HFFc6 (cell line): ENCODE measurements at regions not wholly inside any gene's neighbourhood (a gene's known extent, or its start where the extent isn't known, plus 50 kb on each side); places are given as distances from the start of the nearest gene placed in this dataset.
"Not testable (repeated sequence)": the region's sequence is repeated elsewhere in the genome, so short reads cannot be mapped to it uniquely, and the experiment has no call there.

ENCODE experiments used
- DNase-seq: peaks from one replicate; pipeline ENCODE4 v3.0.0-alpha.2; 2018
- H3K27ac Mint-ChIP-seq: 2 replicates; pipeline ENCODE4 v1.8.0; 2020; ENCODE audit warnings: mild to moderate bottlenecking, mixed read lengths
- H3K27me3 Mint-ChIP-seq: 2 replicates; pipeline ENCODE4 v1.8.0; 2021; ENCODE audit warnings: mild to moderate bottlenecking, moderate library complexity, mixed read lengths; ENCODE audit not compliant: insufficient read depth
- H3K36me3 Mint-ChIP-seq: 2 replicates; pipeline ENCODE4 v1.8.0; 2021; ENCODE audit warnings: low read depth, mixed read lengths
- H3K4me1 Mint-ChIP-seq: 2 replicates; pipeline ENCODE4 v1.8.0; 2020; ENCODE audit warnings: low read depth, mixed read lengths
- H3K4me3 Mint-ChIP-seq: 2 replicates; pipeline ENCODE4 v1.8.0; 2020; ENCODE audit warnings: mild to moderate bottlenecking, moderate library complexity, mixed read lengths
- H3K9me3 Mint-ChIP-seq: 2 replicates; pipeline ENCODE4 v1.8.0; 2020; ENCODE audit warnings: mild to moderate bottlenecking, mixed read lengths
- CTCF ChIP-seq: fragments of 200-600 bp; sonication (generic); IDR thresholded peaks from 2 replicates; pipeline ENCODE4 v1.5.0; 2021; ENCODE audit warnings: antibody characterized with exemption, mild to moderate bottlenecking

DNA sequence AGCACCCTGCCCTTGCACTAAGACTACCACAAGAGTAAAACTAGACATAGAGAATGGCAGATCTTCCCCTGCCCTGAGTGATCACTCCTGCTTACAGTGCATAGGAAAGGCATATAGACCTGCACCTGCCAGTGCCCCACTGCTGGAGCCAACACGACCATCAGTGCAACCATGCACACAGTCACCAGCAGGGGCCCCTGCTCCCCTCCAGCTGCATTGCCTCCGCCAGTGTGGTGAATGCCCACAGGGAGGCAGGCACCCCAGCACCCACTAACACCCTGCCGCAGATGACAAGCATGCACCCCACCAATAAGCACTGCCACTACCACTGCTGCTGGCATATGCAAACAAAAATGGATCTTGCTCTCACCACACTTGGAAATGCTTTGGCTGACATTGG is 478.8 kb downstream of the ADCYAP1 start:
- no peak for DNase-seq
- Mint-ChIP-seq H3K27me3 (no peaks in the 10 kb centered on the region), H3K27ac (no peak overlapping the region), H3K4me3 (no peak overlapping the region), H3K36me3 (no peaks in the 10 kb centered on the region), H3K9me3 (peaks cover 58% of the 10 kb centered on the region), H3K4me1 (no peaks in the 10 kb centered on the region)
- TF ChIP-seq CTCF: no peak

DNA sequence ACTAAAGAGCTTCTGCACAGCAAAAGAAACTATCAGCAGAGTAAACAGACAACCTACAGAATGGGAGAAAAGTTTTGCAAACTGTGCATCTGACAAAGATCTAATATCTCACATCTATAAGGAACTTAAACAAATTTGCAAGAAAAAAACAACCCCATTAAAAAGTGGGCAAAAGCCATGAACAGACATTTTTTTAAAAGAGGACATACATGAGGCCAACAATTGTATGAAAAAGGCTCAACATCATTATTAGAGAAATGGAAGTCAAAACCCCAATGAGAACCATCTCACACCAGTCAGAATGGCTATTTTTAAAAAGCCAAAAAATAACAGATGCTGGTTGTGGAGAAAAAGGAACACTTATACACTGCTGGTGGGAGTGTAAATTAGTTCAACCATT is 483.8 kb downstream of the ADCYAP1 start:
- not testable (repeated sequence) for H3K27me3 Mint-ChIP-seq, H3K4me3 Mint-ChIP-seq, DNase-seq, H3K27ac Mint-ChIP-seq, H3K4me1 Mint-ChIP-seq, H3K36me3 Mint-ChIP-seq
- H3K9me3 Mint-ChIP-seq: peaks cover 63% of the 10 kb centered on the region

GRCh38 chr18:1392046-1392445 is 487.4 kb downstream of the ADCYAP1 start:
- Mint-ChIP-seq H3K4me1 (no peaks in the 10 kb centered on the region), H3K27ac (no peak overlapping the region), H3K4me3 (no peak overlapping the region), H3K27me3 (no peaks in the 10 kb centered on the region), H3K9me3 (peaks cover 57% of the 10 kb centered on the region), H3K36me3 (0 out of 2 replicates have a peak, but pooled peaks cover 4% of the 10 kb centered on the region)
- no peak for DNase-seq
- no peak for TF ChIP-seq CTCF

DNA sequence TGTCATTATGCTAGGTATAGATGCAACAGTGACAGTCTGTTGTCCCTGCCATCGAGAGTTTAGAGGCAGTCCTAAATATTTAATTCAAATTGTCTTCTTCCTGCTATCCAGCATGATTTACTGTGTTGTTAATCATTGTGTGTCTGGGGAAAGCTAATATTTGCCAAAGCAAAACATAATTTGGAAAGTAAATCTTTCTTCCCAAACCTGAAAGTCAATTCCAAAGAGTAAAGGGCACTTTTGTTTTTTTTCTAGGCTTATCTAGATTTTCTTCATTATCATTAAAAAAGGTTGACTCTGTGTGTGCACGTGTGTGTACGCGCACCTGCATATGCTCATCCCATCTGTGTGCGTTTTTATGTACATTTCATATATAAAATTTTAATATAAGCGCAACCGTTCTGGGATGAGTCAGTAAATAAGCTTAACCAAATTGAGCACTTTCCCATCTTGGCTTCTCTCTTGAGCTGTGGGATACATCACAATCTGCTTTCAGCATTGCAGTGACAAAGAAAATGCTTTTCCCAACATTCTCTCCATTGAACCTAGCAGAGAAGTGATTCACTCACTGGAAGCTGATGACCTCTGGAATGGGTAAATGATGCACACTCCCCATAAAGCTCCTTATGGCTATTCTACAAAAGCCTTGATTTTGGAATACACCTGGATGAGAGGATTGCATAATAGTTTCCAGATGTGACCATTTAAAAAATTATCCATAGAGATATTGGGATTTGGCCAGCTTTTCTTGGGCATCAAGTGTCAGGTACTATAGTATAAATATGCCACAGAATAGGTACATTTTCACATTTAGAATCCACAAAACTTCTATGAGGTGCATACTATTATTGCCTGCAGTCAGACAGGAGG is 488.4 kb downstream of the ADCYAP1 start:
- H3K27ac Mint-ChIP-seq: no peak overlapping the region
- H3K4me3 Mint-ChIP-seq: no peak overlapping the region
- peaks cover 49% of the 10 kb centered on the region for H3K9me3 Mint-ChIP-seq
- no peak for TF ChIP-seq CTCF
- H3K27me3 Mint-ChIP-seq: no peaks in the 10 kb centered on the region
- 0 out of 2 replicates have a peak, but pooled peaks cover 4% of the 10 kb centered on the region for H3K36me3 Mint-ChIP-seq
- no peaks in the 10 kb centered on the region for H3K4me1 Mint-ChIP-seq
- DNase-seq: no peak

DNA sequence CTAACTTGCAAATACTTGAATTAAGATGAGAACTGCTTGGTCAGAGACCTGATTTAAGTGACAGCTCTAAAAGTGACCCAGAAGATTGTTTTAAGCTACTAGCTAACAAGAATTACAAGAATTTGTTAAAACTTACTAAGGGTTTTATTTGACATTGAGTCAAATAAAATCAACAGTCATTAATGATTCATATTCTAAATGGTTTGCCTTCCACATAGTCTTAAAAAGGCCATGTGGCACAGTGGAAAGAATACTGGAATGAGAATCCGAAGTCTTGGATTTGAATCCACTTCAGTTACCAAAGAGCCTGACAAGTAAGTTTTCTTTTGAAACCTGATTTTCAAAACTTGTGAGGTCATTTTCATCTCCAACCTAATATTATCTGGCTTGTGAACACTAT is 489.3 kb downstream of the ADCYAP1 start:
- no peaks in the 10 kb centered on the region for H3K4me1 Mint-ChIP-seq
- no peak for DNase-seq

More for the DNA sequence above, 489.3 kb downstream of the ADCYAP1 start:
- Mint-ChIP-seq H3K36me3 (0 out of 2 replicates have a peak, but pooled peaks cover 4% of the 10 kb centered on the region), H3K9me3 (peaks cover 50% of the 10 kb centered on the region), H3K27me3 (no peaks in the 10 kb centered on the region), H3K4me3 (no peak overlapping the region), H3K27ac (no peak overlapping the region)
- no peak for TF ChIP-seq CTCF
